MM.1S (cell line): ENCODE measurements at regions not wholly inside any gene's neighbourhood (a gene's known extent, or its start where the extent isn't known, plus 50 kb on each side); places are given as distances from the start of the nearest gene placed in this dataset.

Experiments used
- CTCF ChIP-seq: fragments of 300-600 bp; sonication (generic); IDR thresholded peaks from 2 replicates; pipeline ENCODE4 v1.5.1; 2016; ENCODE audit warnings: antibody characterized with exemption, low read length, mixed read lengths
- EZH2 ChIP-seq: fragments of 300-600 bp; sonication (generic); optimal IDR thresholded peaks from 2 replicates; pipeline ENCODE3; 2017; ENCODE audit warnings: low read depth, mild to moderate bottlenecking, antibody characterized with exemption, low read length, mixed read lengths
- EZH2phosphoT487 ChIP-seq: fragments of 300-600 bp; sonication (generic); IDR thresholded peaks from 2 replicates; pipeline ENCODE4 v1.6.1; 2018; ENCODE audit warnings: antibody characterized with exemption, low read length

- no peak for TF ChIP-seq CTCF
- TF ChIP-seq EZH2phosphoT487 = no peak
- TF ChIP-seq EZH2 = no peak
Measured at GRCh38 chr10:71083716-71083975, 128.7 kb upstream of the UNC5B start.
